ENCODE measurements at regions not wholly inside any gene's neighbourhood (a gene's known extent, or its start where the extent isn't known, plus 50 kb on each side); places are given as distances from the start of the nearest gene placed in this dataset.

DNA sequence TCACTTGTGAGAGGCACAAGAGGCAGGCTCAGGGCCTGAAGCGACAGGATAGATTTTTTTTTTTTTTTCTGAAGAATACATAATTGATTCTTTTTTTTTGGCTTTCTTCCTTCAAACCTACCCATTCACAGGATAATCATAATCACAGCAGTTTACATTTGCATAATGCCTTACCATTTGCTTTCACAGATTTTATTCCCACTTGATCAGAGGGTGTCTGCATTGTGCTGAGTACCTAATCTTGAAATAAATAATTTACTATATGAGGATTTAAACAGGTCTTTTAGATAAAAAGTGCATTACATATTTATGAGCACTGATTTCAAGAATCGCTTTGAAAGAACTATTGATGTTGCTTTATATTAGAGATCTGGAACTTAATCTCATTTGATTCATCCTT is 219.3 kb downstream of the SPRY1 start:
- TF ChIP-seq CTCF (IDR thresholded peaks at IDR 0.05; ENCODE audit: insufficient read depth, low read length, poor library complexity, severe bottlenecking) = no peak
- Histone ChIP-seq H3K36me3 (ENCODE audit: control insufficient read depth, insufficient read depth, low read length) (no peaks in the 10 kb centered on the region), H3K4me3 (ENCODE audit: low read depth, low read length) (no peak overlapping the region), H3K27me3 (ENCODE audit: control insufficient read depth, insufficient read depth, low read length) (no peaks in the 10 kb centered on the region)
- no peak for DNase-seq (ENCODE audit: low read depth)

- H3K4me3 ChIP-seq (ENCODE audit: low read depth, low read length) = no peak overlapping the region
- no peaks in the 10 kb centered on the region for H3K27me3 ChIP-seq (ENCODE audit: control insufficient read depth, insufficient read depth, low read length)
- TF ChIP-seq CTCF (IDR thresholded peaks at IDR 0.05; ENCODE audit: insufficient read depth, low read length, poor library complexity, severe bottlenecking) = no peak
- H3K36me3 ChIP-seq (ENCODE audit: control insufficient read depth, insufficient read depth, low read length) = no peaks in the 10 kb centered on the region
- no peak for DNase-seq (ENCODE audit: low read depth)
Observed at GRCh38 chr4:123616951-123617461, 220.4 kb downstream of the SPRY1 start.

DNA sequence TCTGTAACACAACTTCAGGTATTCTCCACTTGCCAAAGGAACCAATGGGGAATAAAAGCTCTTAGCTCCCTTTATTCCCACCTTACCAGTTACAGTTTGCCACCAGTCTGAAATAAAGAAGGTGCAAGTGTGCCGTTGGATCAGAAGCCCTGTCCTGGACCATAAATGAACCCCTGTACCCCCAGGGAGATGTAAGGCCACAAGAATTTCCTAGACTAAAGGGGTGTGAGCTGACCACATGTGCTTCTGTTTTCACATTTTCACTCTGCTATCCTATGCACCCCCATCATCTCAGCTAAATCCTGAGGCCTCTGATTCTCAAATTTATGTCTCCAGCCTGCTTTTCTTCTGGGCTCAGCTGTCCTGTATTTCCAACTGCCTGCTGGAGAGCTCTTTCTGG is 221.2 kb downstream of the SPRY1 start:
- DNase-seq (ENCODE audit: low read depth) = no peak

DNA sequence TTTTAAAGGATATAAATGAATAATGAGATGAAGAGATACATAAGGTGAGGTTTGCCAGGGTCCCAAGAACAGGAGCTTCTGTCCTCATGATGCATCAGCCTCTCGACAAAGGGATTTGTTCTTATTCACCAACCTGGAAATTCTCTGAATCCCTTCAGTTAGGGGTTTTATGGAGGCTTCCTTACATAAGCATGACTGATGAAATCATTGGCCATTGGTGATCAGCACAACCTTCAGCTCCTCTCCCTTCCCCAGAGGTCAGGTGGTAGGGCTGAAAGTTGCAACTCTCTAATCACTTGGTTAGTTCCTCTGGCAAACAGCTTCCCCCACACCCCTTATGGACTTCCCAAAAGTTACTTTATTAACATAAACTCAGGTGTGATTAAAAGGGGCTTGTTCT is 222.0 kb downstream of the SPRY1 start:
- no peak for TF ChIP-seq CTCF (IDR thresholded peaks at IDR 0.05; ENCODE audit: insufficient read depth, low read length, poor library complexity, severe bottlenecking)
- no peak for DNase-seq (ENCODE audit: low read depth)
- Histone ChIP-seq H3K36me3 (ENCODE audit: control insufficient read depth, insufficient read depth, low read length) (no peaks in the 10 kb centered on the region), H3K27me3 (ENCODE audit: control insufficient read depth, insufficient read depth, low read length) (no peaks in the 10 kb centered on the region), H3K4me3 (ENCODE audit: low read depth, low read length) (no peak overlapping the region)

More for the DNA sequence above, 221.2 kb downstream of the SPRY1 start:
- no peaks in the 10 kb centered on the region for H3K27me3 ChIP-seq (ENCODE audit: control insufficient read depth, insufficient read depth, low read length)
- no peak overlapping the region for H3K4me3 ChIP-seq (ENCODE audit: low read depth, low read length)
- TF ChIP-seq CTCF (IDR thresholded peaks at IDR 0.05; ENCODE audit: insufficient read depth, low read length, poor library complexity, severe bottlenecking) = no peak
- no peaks in the 10 kb centered on the region for H3K36me3 ChIP-seq (ENCODE audit: control insufficient read depth, insufficient read depth, low read length)

DNA sequence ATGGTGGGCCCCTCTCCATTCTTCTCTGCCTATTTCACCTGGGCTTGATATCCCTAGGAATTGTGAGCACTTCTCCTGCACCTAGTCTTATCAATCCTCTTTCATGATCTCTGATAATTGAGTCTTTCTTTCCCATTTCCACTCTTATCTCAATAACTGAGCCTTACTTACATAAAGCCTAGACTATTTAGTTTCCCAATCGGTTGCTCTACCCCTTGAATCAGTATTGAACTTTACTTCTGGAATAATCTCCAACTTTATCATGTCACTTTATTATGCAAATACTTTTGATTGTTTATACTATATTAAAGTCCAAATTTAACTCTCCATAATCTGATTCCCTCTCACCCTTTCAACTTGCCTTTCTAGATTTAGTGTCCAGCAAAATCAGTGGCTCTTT is 222.7 kb downstream of the SPRY1 start:
- DNase-seq (ENCODE audit: low read depth) = no peak
- H3K36me3 ChIP-seq (ENCODE audit: control insufficient read depth, insufficient read depth, low read length) = no peaks in the 10 kb centered on the region
- no peaks in the 10 kb centered on the region for H3K27me3 ChIP-seq (ENCODE audit: control insufficient read depth, insufficient read depth, low read length)
- no peak for TF ChIP-seq CTCF (IDR thresholded peaks at IDR 0.05; ENCODE audit: insufficient read depth, low read length, poor library complexity, severe bottlenecking)
- H3K4me3 ChIP-seq (ENCODE audit: low read depth, low read length) = no peak overlapping the region

DNA sequence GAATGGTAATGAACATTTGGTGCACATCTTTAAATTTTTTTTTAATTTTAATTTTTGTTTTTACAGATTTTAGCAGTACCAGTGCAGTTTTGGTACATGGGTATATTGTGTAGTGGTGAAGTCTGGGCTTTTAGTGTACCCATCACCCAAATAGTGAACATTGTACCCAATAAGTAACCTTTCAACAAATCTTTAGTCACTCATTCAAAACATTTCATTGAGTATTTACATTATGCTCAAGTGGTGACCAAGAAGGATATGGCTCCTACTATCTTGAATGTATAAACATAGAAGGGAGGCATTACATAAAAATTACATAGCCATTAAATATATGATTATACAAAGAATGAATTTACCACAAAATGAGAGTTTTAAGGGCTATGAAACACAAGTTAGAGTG is 223.3 kb downstream of the SPRY1 start:
- Histone ChIP-seq H3K4me3 (ENCODE audit: low read depth, low read length) (no peak overlapping the region), H3K36me3 (ENCODE audit: control insufficient read depth, insufficient read depth, low read length) (no peaks in the 10 kb centered on the region), H3K27me3 (ENCODE audit: control insufficient read depth, insufficient read depth, low read length) (no peaks in the 10 kb centered on the region)
- DNase-seq (ENCODE audit: low read depth) = no peak
- TF ChIP-seq CTCF (IDR thresholded peaks at IDR 0.05; ENCODE audit: insufficient read depth, low read length, poor library complexity, severe bottlenecking) = no peak
